Limb (tissue), 2 donors: ENCODE measurements at regions not wholly inside any gene's neighbourhood (a gene's known extent, or its start where the extent isn't known, plus 50 kb on each side); places are given as distances from the start of the nearest gene placed in this dataset.
A peak's percentile ranks its signal among the peaks of the same experiment; 100 is the strongest.
"Not testable (repeated sequence)": the region's sequence is repeated elsewhere in the genome, so short reads cannot be mapped to it uniquely, and the experiment has no call there.

ENCODE experiments used
- DNase-seq, 2 donors: peaks; one replicate each; pipeline ENCODE4 v3.0.0-alpha.2; 2016; ENCODE audit errors: extremely low spot score in 2 of 2

DNA sequence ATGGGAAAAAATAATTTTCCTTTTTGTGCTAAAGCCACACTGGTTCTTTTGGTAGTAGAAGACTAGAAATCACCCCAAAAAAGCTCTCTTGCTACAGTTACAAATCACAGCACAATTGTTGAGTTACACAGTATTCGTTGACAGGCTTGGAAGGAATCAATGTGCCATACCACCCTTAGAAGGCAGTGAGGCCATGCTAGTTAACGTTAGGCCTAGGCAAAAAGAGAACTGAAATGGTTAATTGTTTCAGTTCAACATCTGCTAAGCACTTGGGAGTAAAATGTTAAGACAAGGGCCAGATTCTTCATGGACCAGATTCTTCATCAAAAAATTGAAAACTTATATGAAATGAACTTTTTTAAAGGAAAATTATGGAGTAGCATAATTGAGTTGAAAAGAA lies 626.2 kb downstream of the UTRN start:
- DNase-seq = no peak

DNA sequence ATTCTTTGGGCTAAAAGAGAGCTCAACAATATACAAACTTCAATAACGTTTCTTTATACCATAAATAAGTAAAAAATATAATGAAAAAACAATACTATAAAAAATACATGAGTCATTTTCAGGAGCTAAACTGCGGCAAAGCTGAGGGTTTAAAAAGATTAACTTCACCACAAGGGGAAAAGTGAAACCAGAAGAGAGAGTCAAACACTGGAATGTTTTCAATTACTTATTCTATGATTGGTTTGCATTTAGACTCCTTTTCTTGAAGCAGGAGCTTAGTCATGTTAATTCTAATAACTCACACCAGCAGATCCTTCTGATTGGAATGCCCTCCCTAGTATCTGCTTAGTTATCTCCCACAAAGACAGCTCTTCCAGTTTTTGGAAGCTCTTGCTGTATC lies 627.3 kb downstream of the UTRN start:
- no peak for DNase-seq

DNA sequence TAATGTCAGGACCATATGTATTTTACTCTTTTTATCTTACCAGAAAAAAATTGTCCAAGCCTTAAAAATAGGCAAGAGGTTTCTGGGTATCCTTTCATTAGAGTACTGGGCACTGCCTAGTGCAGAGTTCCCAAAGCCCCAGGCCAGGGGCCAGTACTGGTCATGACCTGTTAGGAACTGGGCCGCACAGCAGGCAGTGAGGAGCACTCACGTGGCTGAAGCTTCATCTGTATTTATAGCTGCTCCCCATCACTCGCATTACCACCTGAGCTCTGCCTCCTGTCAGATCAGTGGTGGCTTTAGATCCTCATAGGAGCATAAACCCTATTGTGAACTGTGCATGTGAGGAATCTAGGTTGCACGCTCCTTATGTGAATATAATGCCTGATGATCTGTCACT lies 632.9 kb downstream of the UTRN start:
- no peak for DNase-seq

DNA sequence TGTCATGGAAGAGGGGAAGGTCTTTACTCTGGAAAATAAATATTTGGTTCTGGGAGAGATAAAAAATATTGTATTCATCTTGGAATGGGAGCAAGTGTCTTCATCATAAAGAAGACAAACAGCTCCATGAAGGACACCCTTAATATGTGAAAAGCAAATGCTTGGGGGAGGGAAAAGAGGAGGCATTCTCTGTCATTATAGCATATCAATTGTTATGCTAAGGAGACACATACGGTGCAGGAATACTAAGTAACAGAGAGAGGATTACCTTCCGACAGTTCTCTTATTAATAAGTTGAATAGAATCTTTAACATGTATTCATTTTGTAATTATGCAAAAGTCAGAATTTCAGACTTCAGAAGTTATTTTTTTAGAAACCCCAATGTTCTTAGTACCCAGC lies 634.4 kb downstream of the UTRN start:
- no peak for DNase-seq

DNA sequence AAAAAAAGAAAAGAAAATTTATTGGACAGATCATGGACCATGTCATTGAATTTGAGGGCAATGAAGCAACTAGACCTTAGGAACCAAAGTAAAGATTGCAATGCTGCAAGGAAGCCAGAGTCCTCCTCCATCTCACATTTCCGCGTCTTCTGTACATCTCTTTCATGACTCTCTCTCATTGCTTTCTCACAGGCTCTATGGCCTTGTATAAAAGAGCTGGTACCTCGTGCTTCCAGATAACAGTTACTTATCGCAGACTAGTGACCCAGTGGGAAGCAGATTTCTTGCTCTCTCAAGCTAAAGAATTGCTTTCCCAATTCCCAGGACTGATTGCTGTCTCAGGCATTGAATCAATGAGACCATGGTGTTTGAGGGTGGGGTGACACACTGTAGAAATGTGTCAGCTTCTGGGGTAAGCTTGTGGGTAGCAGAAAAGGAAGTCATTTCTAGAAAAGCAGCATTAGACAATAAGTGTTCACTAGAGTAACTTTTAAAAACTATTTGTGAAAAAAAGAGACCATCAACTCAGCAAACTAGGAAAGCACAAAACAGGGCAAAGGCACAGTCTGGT lies 635.3 kb downstream of the UTRN start:
- DNase-seq = no peak

DNA sequence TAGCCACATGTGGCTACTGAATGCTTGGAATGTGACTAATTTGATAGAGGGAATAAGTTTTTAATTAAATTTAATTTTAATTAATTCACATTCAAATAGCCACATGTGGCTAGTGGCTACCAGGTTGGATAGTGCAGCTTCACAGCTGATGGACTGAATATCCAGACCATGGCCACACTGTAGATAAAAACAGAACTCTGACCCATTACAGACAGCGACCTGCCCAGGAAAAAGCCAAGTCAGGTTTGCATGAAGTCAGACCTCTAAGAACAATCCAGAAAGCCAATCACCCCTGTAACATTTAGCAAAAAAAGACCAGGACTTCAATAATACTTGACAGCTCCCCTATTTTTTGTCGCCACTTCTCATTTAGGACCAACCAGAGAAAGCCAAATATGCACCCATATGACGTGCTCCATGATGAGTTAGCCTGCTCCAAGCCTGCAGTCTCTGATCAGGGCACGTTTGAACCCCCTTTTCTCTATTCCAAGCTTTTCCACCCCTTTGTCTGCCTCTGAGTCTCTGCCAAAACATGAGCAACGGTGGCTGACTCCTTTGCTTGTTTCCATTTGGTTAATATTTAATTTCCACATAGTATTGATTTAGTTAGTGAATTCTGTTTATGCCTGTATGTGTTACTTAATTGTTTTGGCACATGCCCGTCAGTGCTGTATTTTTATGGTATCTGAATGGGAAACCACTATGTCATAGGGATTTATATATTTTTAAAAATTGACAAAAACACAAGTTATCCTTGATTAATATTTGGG lies 636.3 kb downstream of the UTRN start:
- no peak for DNase-seq

DNA sequence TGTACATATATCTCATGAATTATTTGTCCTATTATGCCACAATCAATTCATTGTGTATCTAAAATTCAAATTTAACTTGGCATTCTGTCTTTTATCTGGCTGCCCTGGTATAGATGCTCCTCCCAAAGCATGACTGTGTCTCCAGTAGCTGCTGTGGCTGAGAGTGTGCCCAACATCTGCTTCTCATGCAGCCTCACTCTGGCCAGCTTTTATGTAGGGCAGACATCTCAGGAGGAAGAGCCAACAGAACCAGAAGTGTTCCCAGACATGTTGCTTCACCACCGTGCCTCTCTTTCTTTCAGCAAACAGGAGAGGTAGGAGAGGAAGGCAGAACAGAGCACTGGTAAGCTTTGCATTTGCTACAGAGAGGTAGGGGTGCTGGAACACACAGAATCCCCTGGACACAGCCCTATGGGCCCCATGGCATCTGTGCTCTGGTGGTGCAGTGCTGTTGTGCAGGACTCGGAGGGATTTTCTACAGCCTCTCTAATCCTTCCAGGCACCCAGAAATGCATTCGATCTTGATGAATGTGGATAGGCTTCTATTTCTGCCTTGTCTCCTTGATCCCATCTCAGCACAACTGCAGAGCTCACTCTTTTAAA lies 637.1 kb downstream of the UTRN start:
- no peak for DNase-seq

DNA sequence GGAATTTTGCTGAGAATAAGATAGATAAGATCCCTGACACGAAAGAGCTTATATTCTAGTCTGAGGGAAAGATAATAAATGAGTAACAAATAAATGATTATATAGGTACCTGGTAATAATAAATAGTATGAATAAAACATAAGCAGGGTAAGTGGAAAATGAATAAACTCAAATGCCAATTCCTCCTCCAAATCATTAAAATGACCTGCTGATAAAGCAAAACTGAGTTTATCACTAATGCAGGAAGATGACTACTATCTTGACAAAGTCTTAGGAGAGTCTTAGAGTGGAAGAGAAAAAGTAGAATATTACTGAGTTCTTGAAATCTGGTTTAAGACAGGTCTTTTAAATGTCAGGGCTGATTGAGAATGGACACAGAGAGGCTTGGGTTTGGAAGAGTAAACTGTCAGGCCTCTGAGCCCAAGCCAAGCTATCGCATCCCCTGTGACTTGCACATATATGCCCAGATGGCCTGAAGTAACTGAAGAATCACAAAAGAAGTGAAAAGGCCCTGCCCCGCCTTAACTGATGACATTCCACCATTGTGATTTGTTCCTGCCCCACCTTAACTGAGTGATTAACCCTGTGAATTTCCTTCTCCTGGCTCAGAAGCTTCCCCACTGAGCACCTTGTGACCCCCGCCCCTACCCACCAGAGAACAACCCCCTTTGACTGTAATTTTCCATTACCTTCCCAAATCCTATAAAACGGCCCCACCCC lies 637.8 kb downstream of the UTRN start:
- DNase-seq = not testable (repeated sequence)

DNA sequence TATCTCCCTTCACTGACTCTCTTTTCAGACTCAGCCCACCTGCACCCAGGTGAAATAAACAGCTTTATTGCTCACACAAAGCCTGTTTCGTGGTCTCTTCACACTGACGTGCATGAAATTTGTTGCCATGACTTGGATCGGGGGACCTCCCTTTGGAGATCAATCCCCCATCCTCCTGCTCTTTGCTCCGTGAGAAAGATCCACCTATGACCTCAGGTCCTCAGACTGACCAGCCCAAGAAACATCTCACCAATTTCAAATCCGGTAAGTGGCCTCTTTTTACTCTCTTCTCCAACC lies 638.3 kb downstream of the UTRN start:
- DNase-seq = not testable (repeated sequence)

DNA sequence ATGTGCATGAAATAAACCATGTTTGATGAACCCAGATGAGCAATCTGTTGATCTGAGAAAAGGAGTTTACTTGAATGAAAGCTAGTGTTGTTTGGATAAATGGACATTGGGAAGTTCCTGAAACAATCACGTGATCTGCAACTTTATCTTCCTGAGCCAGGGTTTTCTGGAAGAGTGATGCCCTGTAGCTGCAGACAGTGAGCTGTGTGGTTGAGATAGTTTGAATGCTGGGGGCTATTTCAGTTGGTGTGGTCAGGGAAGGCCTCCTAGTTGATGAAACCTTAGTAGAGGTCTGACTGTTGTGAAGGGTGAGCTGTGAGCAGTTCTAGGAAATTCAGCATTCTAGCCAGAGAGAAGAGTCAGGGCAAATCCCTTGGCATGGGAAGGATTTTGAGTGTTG lies 643.7 kb downstream of the UTRN start:
- no peak for DNase-seq

DNA sequence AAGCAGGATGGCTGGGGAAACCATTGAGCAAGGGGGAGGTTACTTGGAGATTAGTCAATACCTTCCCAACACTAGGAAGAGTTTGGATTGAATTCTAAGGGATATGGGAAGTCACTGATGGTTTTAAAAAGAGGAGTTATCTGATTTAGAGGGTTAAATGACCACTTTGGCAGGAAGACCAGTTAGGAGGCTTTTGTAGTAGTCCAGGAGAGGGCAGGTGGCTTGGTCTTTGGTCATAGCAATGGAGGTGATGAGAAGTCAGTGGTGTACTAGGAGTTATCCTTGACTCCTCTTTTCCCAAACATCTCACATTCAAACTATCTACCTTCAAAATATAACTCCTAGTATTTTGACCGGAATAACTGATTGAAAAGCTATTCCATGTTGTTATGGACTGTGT lies 644.1 kb downstream of the UTRN start:
- no peak for DNase-seq

DNA sequence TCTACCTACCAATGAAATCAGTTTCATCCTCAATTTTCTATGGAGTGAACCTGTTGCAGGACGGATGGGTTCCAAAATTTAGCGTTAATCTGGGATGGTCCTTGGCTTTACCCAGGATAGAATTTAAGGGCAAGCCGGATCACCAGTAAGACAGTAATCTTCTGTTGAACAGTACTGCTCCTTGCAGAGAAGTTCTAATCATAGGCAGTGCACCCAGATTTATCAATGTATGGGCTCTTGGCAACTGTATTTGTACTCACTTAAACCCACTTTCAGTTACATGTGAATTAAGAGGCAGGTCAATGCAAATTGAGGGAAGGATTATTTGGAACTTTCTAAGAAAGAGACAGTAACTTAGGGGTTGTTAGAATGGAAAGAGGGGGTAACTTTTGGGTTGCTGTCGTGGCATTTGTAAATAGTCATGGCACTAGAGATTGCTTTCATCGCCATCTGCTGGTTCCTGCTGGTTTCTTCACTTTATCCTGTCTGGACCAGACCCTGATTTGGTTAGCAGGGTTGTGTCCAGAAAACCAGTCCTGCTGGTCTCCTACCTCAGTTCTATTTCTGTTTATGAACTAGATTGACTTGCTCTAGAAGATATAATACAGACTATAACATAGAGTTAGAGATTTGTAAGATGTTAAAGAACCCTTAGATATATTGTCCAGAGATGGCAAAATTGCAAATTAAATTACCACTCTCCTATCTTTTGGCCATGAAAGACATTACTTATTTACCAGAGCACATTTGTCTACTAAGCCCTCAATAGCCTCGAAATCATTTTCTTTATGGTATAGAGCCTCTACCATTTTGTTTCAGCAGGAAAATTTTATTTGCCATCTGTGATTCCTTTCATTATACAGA lies 646.3 kb downstream of the UTRN start:
- peak; percentile 17 to 32 for DNase-seq

DNA sequence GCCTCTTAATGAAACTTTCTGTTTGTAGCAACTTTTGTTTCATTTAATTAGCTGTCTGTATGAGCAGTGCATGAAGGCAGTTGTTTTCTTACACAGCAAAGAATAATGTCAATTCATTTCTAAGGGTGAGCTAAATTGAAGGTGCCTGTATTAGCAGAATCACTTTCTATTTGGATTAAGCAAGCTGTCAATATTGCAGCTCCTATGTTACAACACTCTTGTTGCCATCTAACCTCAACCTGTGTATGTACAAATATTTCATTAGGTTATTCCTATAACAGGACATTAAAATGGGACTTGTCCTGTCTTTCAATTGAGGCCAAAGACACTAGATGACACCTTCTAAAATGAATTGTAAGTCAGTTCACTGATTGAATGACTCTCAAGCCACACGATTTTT lies 647.5 kb downstream of the UTRN start:
- DNase-seq = no peak

DNA sequence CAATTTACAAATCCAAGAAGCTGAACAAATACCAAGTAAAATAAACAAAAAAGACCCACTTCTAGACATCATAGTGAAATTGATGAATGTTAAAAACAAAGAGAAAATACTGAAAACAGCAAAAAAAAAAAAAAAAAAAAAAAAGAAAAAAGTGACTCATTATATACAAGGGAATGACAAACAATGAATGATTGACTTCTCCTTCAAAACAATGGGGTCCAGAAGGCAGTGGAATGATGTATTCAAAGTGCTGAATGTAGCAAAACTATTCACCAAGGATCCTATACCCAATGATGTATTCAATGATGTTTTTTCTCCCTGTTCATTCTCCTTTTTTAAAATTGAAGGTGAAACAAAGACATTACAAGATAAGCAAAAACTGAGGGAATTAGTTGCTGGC lies 650.0 kb downstream of the UTRN start:
- no peak for DNase-seq

DNA sequence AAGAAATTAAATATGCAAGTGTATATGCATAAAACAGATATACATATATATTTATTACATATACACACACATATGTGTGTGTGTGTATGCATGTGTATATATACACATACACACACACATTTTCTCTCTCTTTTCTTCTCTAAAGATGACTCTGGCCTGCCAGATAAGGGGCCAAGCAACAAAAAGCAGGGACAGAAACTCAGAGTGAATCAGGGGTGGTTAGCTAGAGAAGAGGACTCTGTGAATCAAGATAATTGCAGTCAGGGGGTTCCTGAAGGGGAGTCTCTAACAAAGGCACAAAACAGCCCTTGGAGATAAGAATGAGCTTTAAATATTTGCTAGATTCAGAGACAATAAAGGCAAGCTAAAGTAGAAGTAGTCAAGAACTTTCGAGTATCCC lies 650.5 kb downstream of the UTRN start:
- no peak for DNase-seq

DNA sequence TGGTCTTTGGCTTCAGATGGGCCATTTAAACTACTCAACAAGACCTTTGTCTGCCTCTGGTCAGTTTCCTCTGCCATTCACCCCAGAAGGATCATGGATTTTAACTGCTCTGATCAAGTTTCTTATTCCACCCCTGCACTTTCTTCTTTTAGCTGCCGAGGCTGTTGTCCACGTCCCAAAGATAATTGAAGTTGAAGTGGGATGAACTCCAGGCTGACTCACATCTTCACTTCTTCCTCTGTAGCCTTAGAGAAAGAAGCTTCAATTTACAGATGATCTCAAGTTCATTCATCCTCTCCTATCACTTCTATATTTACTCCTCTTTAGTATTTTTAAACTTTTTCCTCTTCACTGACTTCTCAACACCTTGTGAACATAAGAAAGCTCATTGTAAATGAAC lies 651.6 kb downstream of the UTRN start:
- DNase-seq = no peak

DNA sequence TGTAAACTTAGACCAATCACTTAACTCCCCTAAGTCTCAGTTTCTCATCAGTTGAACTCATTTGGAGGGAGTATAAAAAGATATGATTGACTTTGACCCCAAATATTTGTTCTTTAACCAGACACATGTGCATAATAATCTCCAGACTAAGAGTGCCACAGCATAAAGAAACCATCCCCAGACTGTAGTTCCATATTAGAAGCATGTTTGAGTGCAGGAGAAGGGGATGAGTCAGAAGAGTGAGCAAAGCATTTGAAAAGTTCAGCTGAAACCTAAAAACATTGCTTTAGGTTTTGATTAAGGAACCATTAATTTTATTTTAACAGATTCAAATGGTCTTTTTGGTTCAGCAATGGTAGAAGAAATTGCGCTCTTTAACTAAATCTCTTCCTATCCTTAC lies 654.8 kb downstream of the UTRN start:
- no peak for DNase-seq

DNA sequence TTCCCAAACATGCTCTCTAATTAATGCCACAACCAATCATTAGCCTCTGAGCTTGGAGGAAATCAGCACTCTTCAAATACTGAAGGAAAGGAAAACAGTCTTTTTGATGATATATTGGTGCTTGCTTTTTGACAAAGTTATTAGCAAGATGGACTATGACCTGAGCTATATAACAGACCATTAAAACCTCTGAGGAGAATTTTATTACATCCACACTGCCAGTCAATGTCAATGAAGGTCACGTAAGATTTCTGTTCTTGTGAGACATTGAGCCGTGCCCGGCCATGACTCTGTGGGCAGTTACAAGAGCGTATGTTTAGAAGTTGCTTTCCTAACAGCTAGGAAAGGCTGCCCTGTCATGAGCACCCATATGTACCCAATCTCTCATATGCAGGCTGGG lies 659.0 kb downstream of the UTRN start:
- no peak for DNase-seq

DNA sequence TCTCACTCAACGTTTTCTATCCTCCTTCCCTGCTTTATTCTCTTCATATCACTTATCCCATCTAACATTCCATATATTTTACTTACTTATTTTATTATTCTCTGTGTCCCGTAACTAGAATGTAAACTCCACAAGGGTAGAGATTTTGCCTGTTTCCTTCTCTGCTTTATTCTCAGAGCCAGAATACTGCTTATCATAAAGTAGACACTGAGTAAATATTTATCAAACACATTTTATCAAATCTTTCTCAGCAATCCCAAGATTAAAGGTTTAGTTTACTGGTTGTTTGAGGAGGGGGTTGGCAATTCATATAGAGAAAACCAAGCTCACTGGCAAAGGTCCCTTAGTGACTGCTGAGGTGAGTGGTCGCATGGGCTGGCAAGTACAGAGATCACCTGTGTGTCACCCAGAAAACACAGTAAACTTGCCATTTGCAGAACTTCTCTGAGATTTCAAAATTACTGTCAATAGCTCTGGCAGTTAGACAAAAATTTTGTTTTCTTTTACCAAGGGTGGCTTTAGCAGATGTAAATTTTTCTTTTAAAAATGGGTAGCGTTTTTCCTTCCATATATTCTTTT lies 662.4 kb downstream of the UTRN start:
- no peak for DNase-seq

DNA sequence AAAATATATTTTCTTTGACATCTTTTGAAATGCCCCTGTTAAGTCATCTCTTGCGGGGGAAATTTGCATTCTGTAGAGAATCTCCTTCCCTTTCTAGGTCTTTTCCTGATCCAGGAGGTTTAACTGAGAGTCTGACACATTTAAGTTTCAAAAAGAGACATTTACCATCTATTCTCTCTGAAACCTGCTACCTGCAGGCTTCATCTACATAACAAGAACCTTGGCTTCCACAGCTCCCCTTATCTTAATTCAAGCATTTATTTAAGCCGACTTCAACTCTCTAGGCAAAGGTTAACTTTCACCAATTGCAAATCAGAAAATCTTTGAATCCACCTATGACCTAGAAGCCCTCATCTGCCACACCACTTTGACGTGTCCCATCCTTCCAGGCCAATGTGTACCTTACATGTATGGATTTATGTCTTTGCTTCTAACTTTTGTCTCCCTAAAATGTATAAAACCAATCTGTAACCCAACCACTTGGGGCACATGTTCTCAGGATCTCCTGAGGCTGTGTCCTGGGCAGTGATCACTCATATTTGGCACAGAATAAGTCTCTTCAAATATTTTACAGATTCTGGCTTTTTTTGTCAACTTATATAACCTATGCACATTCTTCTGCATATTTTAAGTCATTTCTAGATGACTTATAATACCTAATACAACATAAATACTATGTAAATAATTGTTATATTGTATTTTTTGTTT lies 666.7 kb downstream of the UTRN start:
- no peak for DNase-seq
